H1 (cell line): ENCODE measurements at regions not wholly inside any gene's neighbourhood (a gene's known extent, or its start where the extent isn't known, plus 50 kb on each side); places are given as distances from the start of the nearest gene placed in this dataset.

Source experiments
- ASH2L ChIP-seq: fragments of 200-600, 300-600 bp; sonication (generic); IDR thresholded peaks from one replicate; pipeline ENCODE4 v1.7.1; 2017; ENCODE audit warnings: low read length
- BRCA1 ChIP-seq: IDR thresholded peaks from 2 replicates; pipeline ENCODE4 v1.6.1; 2012; ENCODE audit warnings: low read depth, low read length, improper control_type of control experiment
- EP300 ChIP-seq, 2 experiments: IDR thresholded peaks; 1 replicate in 1 of 2; 2 replicates in 1 of 2; pipeline ENCODE4 v1.6.1; 2011 to 2012; ENCODE audit warnings: low read depth in 2 of 2, low read length in 2 of 2, mild to moderate bottlenecking in 2 of 2, borderline replicate concordance in 1 of 2, inconsistent platforms in 1 of 2, moderate library complexity in 1 of 2
- GABPA ChIP-seq: IDR thresholded peaks from 2 replicates; pipeline ENCODE4 v1.6.1; 2011; ENCODE audit warnings: mild to moderate bottlenecking, low read length, moderate library complexity, borderline replicate concordance; ENCODE audit not compliant: insufficient read depth
- POLR2A ChIP-seq, 2 experiments: IDR thresholded peaks; 1 replicate in 1 of 2; 2 replicates in 1 of 2; pipeline ENCODE4 v1.6.1; 2011; ENCODE audit warnings: low read depth in 2 of 2, low read length in 2 of 2, mild to moderate bottlenecking in 2 of 2; ENCODE audit errors: control extremely low read depth in 1 of 2
- RFX5 ChIP-seq: IDR thresholded peaks from 2 replicates; pipeline ENCODE4 v1.6.1; 2011; ENCODE audit warnings: low read depth, low read length, improper control_type of control experiment, borderline replicate concordance
- SP4 ChIP-seq: IDR thresholded peaks from 2 replicates; pipeline ENCODE4 v1.6.1; 2012; ENCODE audit warnings: low read length, inconsistent platforms
- TBP ChIP-seq: IDR thresholded peaks from 2 replicates; pipeline ENCODE4 v1.6.1; 2011; ENCODE audit warnings: low read depth, low read length, improper control_type of control experiment
- YY1 ChIP-seq: IDR thresholded peaks from 2 replicates; pipeline ENCODE4 v1.6.1; 2011; ENCODE audit warnings: low read depth, mild to moderate bottlenecking, low read length
- TF ChIP-seq, protein P1 (sequence below), 3 experiments: IDR thresholded peaks; 1 replicate in 2 of 3; 2 replicates in 1 of 3; pipeline versions ENCODE4 v1.5.1 to v1.6.1; 2011; ENCODE audit warnings: low read length in 3 of 3, mild to moderate bottlenecking in 3 of 3, inconsistent platforms in 2 of 3, low read depth in 1 of 3, moderate library complexity in 1 of 3; ENCODE audit not compliant: insufficient read depth in 1 of 3; ENCODE audit errors: control extremely low read depth in 1 of 3
- TF ChIP-seq, protein P2 (sequence below): IDR thresholded peaks from 2 replicates; pipeline ENCODE4 v1.6.1; 2012; ENCODE audit warnings: inconsistent platforms
- TF ChIP-seq, protein P3 (sequence below): IDR thresholded peaks from 2 replicates; pipeline ENCODE4 v1.6.1; 2011; ENCODE audit warnings: low read depth, mild to moderate bottlenecking, low read length; ENCODE audit not compliant: insufficient read depth

GRCh38 chr12:97680751-97681150, 218.1 kb downstream of the RMST start:
- TF ChIP-seq, protein P1, sequence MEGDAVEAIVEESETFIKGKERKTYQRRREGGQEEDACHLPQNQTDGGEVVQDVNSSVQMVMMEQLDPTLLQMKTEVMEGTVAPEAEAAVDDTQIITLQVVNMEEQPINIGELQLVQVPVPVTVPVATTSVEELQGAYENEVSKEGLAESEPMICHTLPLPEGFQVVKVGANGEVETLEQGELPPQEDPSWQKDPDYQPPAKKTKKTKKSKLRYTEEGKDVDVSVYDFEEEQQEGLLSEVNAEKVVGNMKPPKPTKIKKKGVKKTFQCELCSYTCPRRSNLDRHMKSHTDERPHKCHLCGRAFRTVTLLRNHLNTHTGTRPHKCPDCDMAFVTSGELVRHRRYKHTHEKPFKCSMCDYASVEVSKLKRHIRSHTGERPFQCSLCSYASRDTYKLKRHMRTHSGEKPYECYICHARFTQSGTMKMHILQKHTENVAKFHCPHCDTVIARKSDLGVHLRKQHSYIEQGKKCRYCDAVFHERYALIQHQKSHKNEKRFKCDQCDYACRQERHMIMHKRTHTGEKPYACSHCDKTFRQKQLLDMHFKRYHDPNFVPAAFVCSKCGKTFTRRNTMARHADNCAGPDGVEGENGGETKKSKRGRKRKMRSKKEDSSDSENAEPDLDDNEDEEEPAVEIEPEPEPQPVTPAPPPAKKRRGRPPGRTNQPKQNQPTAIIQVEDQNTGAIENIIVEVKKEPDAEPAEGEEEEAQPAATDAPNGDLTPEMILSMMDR (IDR thresholded peaks at IDR 0.05; ENCODE audit: control extremely low read depth in 1 of 3, insufficient read depth in 1 of 3, low read depth in 1 of 3, low read length in 3 of 3) = no peak
- TF ChIP-seq RFX5 (no peak), YY1 (no peak), SP4 (no peak), TBP (no peak), POLR2A (IDR thresholded peaks at IDR 0.05; ENCODE audit: control extremely low read depth in 1 of 2, low read depth in 2 of 2, low read length in 2 of 2) (no peak), BRCA1 (no peak), EP300 (IDR thresholded peaks at IDR 0.05; ENCODE audit: borderline replicate concordance in 1 of 2, low read depth in 2 of 2, low read length in 2 of 2) (no peak), ASH2L (no peak), GABPA (no peak)
- TF ChIP-seq, protein P2, sequence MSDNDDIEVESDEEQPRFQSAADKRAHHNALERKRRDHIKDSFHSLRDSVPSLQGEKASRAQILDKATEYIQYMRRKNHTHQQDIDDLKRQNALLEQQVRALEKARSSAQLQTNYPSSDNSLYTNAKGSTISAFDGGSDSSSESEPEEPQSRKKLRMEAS = no peak
- TF ChIP-seq, protein P3, sequence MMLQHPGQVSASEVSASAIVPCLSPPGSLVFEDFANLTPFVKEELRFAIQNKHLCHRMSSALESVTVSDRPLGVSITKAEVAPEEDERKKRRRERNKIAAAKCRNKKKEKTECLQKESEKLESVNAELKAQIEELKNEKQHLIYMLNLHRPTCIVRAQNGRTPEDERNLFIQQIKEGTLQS = no peak
